ENCODE measurements at regions not wholly inside any gene's neighbourhood (a gene's known extent, or its start where the extent isn't known, plus 50 kb on each side); places are given as distances from the start of the nearest gene placed in this dataset.

DNA sequence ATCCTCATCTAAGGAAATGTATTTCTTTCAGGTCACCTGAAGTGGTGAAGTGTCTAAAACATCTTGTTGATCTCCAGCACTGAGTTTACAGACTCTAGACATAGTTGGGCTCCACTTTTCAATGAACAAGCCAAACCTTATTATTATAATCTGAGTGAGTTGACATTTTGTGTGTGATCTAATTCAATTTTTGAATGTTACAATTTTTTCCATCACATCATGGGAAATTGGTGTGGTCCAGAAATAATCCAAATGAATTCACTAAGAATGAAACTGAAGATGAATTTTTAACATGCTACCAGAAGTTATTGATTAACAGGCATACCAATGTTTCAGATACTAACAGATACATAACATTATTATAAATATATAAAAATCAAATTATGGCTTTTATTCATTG, 75.6 kb upstream of the EFEMP1 start:
- no peaks in the 10 kb centered on the region for H4K20me1 ChIP-seq (ENCODE audit: low read depth, low read length)
- H3K9ac ChIP-seq (ENCODE audit: low read length) = no peak overlapping the region
- TF ChIP-seq EZH2phosphoT487 (conservative IDR thresholded peaks at IDR 0.05; ENCODE audit: low read length) = no peak
- TF ChIP-seq, protein P1, sequence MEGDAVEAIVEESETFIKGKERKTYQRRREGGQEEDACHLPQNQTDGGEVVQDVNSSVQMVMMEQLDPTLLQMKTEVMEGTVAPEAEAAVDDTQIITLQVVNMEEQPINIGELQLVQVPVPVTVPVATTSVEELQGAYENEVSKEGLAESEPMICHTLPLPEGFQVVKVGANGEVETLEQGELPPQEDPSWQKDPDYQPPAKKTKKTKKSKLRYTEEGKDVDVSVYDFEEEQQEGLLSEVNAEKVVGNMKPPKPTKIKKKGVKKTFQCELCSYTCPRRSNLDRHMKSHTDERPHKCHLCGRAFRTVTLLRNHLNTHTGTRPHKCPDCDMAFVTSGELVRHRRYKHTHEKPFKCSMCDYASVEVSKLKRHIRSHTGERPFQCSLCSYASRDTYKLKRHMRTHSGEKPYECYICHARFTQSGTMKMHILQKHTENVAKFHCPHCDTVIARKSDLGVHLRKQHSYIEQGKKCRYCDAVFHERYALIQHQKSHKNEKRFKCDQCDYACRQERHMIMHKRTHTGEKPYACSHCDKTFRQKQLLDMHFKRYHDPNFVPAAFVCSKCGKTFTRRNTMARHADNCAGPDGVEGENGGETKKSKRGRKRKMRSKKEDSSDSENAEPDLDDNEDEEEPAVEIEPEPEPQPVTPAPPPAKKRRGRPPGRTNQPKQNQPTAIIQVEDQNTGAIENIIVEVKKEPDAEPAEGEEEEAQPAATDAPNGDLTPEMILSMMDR (IDR thresholded peaks at IDR 0.05; ENCODE audit: insufficient read depth, low read length, poor library complexity, severe bottlenecking) = no peak
- no peak overlapping the region for H3K27ac ChIP-seq (ENCODE audit: low read depth, low read length)
- H3K9me3 ChIP-seq (ENCODE audit: insufficient read depth, low read length) = no peaks in the 10 kb centered on the region
- H3F3A ChIP-seq (ENCODE audit: insufficient read depth) = no peaks in the 10 kb centered on the region
- H3K79me2 ChIP-seq (ENCODE audit: insufficient read depth, low read length) = no peaks in the 10 kb centered on the region
- no peak overlapping the region for H3K4me3 ChIP-seq (ENCODE audit: insufficient read depth, low read length, poor library complexity, severe bottlenecking)
- H3K36me3 ChIP-seq (ENCODE audit: low read length) = no peaks in the 10 kb centered on the region
- no peak overlapping the region for H3K4me2 ChIP-seq (ENCODE audit: low read depth, low read length, poor library complexity, severe bottlenecking)
- H2AFZ ChIP-seq (ENCODE audit: low read depth, low read length, severe bottlenecking) = no peak overlapping the region
- H3K27me3 ChIP-seq (ENCODE audit: low read length) = no peaks in the 10 kb centered on the region
- H3K9me2 ChIP-seq (replicated peaks; ENCODE audit: insufficient read depth, low read length) = no peaks in the 10 kb centered on the region

DNA sequence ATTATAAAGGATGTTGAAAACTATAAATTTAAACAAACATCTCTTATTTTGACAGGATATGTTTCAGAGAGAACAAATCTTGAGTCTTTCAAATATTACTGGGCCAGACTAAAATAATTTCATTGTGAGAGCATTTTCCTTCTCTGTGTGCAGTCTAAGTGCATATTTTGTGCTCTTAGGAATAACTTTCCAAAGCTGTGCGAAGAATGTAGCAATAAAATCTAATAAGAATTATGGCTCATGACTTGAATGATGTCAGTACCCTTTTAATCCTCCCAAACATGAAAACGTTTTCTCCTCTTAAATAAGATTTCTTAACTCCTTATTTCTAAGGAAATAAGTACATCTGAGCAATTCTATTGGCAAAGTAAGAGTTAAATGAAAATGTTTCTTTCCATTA, 76.2 kb upstream of the EFEMP1 start:
- no peak overlapping the region for H3K4me2 ChIP-seq (ENCODE audit: low read depth, low read length, poor library complexity, severe bottlenecking)
- H3K9me2 ChIP-seq (replicated peaks; ENCODE audit: insufficient read depth, low read length) = no peaks in the 10 kb centered on the region
- H3K36me3 ChIP-seq (ENCODE audit: low read length) = no peaks in the 10 kb centered on the region
- no peaks in the 10 kb centered on the region for H3K27me3 ChIP-seq (ENCODE audit: low read length)
- H4K20me1 ChIP-seq (ENCODE audit: low read depth, low read length) = no peaks in the 10 kb centered on the region
- H3K4me3 ChIP-seq (ENCODE audit: insufficient read depth, low read length, poor library complexity, severe bottlenecking) = no peak overlapping the region
- H3K27ac ChIP-seq (ENCODE audit: low read depth, low read length) = no peak overlapping the region
- H3K79me2 ChIP-seq (ENCODE audit: insufficient read depth, low read length) = no peaks in the 10 kb centered on the region
- no peaks in the 10 kb centered on the region for H3K9me3 ChIP-seq (ENCODE audit: insufficient read depth, low read length)
- TF ChIP-seq, protein P1 (IDR thresholded peaks at IDR 0.05; ENCODE audit: insufficient read depth, low read length, poor library complexity, severe bottlenecking) = no peak
- TF ChIP-seq EZH2phosphoT487 (conservative IDR thresholded peaks at IDR 0.05; ENCODE audit: low read length) = no peak
- H3F3A ChIP-seq (ENCODE audit: insufficient read depth) = no peaks in the 10 kb centered on the region
- H3K9ac ChIP-seq (ENCODE audit: low read length) = no peak overlapping the region
- H2AFZ ChIP-seq (ENCODE audit: low read depth, low read length, severe bottlenecking) = no peak overlapping the region

DNA sequence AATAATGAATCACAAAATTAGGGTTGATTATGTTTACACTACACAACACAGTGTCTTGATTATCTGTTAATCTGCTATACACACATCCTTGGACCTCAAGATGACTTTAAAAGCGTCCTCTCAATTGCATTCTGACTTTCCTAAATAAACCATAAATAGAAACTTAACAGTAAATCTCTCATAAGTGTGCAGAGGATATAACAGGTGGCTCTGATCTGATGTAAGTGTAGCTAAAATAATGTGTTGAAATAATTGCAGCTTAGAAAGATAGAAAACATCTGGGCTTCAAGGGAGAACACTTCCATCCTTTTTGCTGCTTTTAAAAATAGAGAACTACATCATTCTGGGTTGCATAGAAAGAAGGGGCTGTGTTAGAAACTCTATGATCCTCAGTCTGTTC, 78.4 kb upstream of the EFEMP1 start:
- Histone ChIP-seq H3K4me2 (ENCODE audit: low read depth, low read length, poor library complexity, severe bottlenecking) (no peak overlapping the region), H3K36me3 (ENCODE audit: low read length) (no peaks in the 10 kb centered on the region), H3F3A (ENCODE audit: insufficient read depth) (no peaks in the 10 kb centered on the region), H3K4me3 (ENCODE audit: insufficient read depth, low read length, poor library complexity, severe bottlenecking) (no peak overlapping the region), H4K20me1 (ENCODE audit: low read depth, low read length) (no peaks in the 10 kb centered on the region), H2AFZ (ENCODE audit: low read depth, low read length, severe bottlenecking) (no peak overlapping the region), H3K27me3 (ENCODE audit: low read length) (no peaks in the 10 kb centered on the region), H3K79me2 (ENCODE audit: insufficient read depth, low read length) (no peaks in the 10 kb centered on the region), H3K9me2 (replicated peaks; ENCODE audit: insufficient read depth, low read length) (no peaks in the 10 kb centered on the region), H3K27ac (ENCODE audit: low read depth, low read length) (no peak overlapping the region), H3K9me3 (ENCODE audit: insufficient read depth, low read length) (no peaks in the 10 kb centered on the region), H3K9ac (ENCODE audit: low read length) (no peak overlapping the region)
- TF ChIP-seq, protein P1 (IDR thresholded peaks at IDR 0.05; ENCODE audit: insufficient read depth, low read length, poor library complexity, severe bottlenecking) = no peak
- no peak for TF ChIP-seq EZH2phosphoT487 (conservative IDR thresholded peaks at IDR 0.05; ENCODE audit: low read length)
